ENCODE measurements at regions not wholly inside any gene's neighbourhood (a gene's known extent, or its start where the extent isn't known, plus 50 kb on each side); places are given as distances from the start of the nearest gene placed in this dataset.

- Histone ChIP-seq H3K27me3 (ENCODE audit: control insufficient read depth in 1 of 2, insufficient read depth in 2 of 2, low read length in 1 of 2) (no peaks in the 10 kb centered on the region), H3K27ac (ENCODE audit: low read depth in 1 of 2, low read length in 2 of 2) (no peak overlapping the region), H3K4me3 (ENCODE audit: low read length in 2 of 2) (no peak overlapping the region), H3K9me3 (ENCODE audit: control insufficient read depth, low read length) (no peaks in the 10 kb centered on the region), H3K36me3 (ENCODE audit: control insufficient read depth in 1 of 2, insufficient read depth in 2 of 2, low read length in 1 of 2) (no peaks in the 10 kb centered on the region), H3K4me1 (ENCODE audit: control insufficient read depth in 1 of 2, insufficient read depth in 2 of 2, low read length in 2 of 2) (no peaks in the 10 kb centered on the region)
- intact Hi-C loops (cut with DNase I), result loop anchor here in 1 of 2 donors (5.0 kb wide), 1 partner anchor 146 kb away; the partner anchor contains the start of gene SOCS6
- no peak for DNase-seq
- no peak for ATAC-seq (ENCODE audit: low FRiP score)
- WGBS, 2 donors, result 59 to 66% methylated on average over 4 of the region's 4 CpGs
Observed at GRCh38 chr18:70432804-70433400, 144.1 kb downstream of the SOCS6 start.

DNA sequence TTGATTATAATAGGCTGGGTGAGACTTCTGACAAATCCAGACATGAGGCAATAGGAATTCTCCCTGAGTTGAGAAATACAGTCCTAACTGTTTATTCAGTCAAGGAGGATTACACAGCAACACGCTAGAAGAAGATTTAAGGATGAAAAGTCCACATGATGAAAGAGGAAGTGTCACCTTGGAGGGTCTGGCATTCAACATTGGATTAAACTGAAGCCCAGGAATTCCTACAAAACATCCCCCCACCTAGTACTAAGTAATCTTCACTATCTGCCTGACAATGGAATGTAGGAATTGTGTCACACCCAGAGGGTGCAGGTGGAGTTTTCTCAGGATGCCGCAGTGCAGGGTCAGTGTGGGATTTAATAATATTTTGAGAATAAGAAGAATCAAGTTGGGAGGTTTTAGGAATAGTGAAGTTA, 142.4 kb downstream of the SOCS6 start:
- DNase-seq, result no peak
- WGBS, 2 donors, result 77 to 78% methylated on average over 2 of the region's 2 CpGs
- Histone ChIP-seq H3K36me3 (ENCODE audit: control insufficient read depth in 1 of 2, insufficient read depth in 2 of 2, low read length in 1 of 2) (no peaks in the 10 kb centered on the region), H3K27me3 (ENCODE audit: control insufficient read depth in 1 of 2, insufficient read depth in 2 of 2, low read length in 1 of 2) (no peaks in the 10 kb centered on the region), H3K4me3 (ENCODE audit: low read length in 2 of 2) (no peak overlapping the region), H3K27ac (ENCODE audit: low read depth in 1 of 2, low read length in 2 of 2) (no peak overlapping the region), H3K9me3 (ENCODE audit: control insufficient read depth, low read length) (no peaks in the 10 kb centered on the region), H3K4me1 (ENCODE audit: control insufficient read depth in 1 of 2, insufficient read depth in 2 of 2, low read length in 2 of 2) (no peaks in the 10 kb centered on the region)
- ATAC-seq (ENCODE audit: low FRiP score), result no peak
- intact Hi-C loops (cut with DNase I), result loop anchor here in 1 of 2 donors (5.0 kb wide), 1 partner anchor 144 kb away; the partner anchor contains the start of gene SOCS6

DNA sequence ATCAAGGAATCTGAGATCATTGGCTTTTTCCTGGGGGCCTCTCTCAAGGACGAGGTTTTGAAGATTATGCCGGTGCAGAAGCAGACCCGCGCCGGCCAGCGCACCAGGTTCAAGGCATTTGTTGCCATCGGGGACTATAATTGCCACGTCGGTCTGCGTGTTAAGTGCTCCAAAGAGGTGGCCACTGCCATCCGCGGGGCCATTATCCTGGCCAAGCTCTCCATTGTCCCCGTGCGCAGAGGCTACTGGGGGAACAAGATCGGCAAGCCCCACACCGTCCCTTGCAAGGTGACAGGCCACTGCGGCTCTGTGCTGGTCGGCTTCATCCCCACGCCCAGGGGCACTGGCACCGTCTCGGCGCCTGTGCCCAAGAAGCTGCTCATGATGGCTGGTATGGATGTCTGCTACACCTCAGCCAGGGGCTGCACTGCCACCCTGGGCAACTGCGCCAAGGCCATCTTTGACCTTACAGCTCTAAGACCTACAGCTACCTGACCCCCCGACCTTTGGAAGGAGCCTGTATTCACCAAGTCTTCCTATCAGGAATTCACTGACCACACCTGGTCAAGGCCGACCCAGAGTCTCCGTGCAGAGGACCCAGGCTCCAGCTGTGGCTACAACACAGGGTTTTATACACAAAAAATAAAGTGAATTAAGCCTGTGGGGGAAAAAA, 141.8 kb downstream of the SOCS6 start:
- no peaks in the 10 kb centered on the region for H3K36me3 ChIP-seq (ENCODE audit: control insufficient read depth in 1 of 2, insufficient read depth in 2 of 2, low read length in 1 of 2)
- intact Hi-C loops (cut with DNase I), result loop anchor here in 1 of 2 donors (5.0 kb wide), 1 partner anchor 143 kb away; the partner anchor contains the start of gene SOCS6

DNA sequence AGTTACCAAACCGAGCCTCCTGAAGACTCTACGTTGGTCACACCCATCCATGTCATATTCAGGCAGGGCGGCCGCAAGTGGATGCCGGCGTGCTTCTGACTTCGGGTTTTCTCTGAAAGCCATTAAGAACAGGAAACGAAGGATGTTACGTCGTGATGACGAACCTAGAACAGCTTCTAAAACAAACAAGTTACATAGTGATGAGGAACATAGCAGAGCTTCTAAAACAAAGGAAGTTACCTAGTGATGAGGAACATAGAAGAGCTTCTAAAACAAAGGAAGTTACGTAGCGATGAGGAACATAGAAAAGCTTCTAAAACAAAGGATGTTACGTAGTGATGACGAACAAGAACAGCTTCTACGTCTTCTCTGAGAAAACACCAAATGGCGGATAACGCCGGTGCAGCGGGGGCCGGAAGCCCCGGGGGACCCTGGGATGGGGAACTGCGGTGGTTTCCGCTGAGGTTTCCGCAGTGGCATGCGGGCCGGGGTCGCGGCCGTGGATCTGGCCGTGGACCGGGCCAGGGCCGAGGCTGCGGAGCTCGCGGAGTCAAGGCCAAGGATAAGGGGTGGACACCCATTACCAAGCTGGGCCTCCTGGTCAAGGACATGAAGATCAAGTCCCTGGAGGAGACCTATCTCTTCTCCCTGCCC, 141.1 kb downstream of the SOCS6 start:
- Histone ChIP-seq H3K4me1 (ENCODE audit: control insufficient read depth in 1 of 2, insufficient read depth in 2 of 2, low read length in 2 of 2) (no peaks in the 10 kb centered on the region), H3K4me3 (ENCODE audit: low read length in 2 of 2) (no peak overlapping the region), H3K36me3 (ENCODE audit: control insufficient read depth in 1 of 2, insufficient read depth in 2 of 2, low read length in 1 of 2) (no peaks in the 10 kb centered on the region), H3K27me3 (ENCODE audit: control insufficient read depth in 1 of 2, insufficient read depth in 2 of 2, low read length in 1 of 2) (no peaks in the 10 kb centered on the region), H3K27ac (ENCODE audit: low read depth in 1 of 2, low read length in 2 of 2) (no peak overlapping the region), H3K9me3 (ENCODE audit: control insufficient read depth, low read length) (no peaks in the 10 kb centered on the region)
- intact Hi-C loops (cut with DNase I), result loop anchor here in 1 of 2 donors (5.0 to 10.0 kb wide), 2 partner anchors 95 to 143 kb away; partner anchors contain the start of gene SOCS6
- DNase-seq (no peak), ATAC-seq (ENCODE audit: low FRiP score) (no peak)
- 93 to 94% methylated on average over 32 to 36 of the region's 36 CpGs for WGBS, 2 donors

More for the DNA sequence above, 141.8 kb downstream of the SOCS6 start:
- H3K9me3 ChIP-seq (ENCODE audit: control insufficient read depth, low read length), result no peaks in the 10 kb centered on the region
- WGBS, 2 donors, result 96% methylated on average over 26 of the region's 26 CpGs
- H3K27ac ChIP-seq (ENCODE audit: low read depth in 1 of 2, low read length in 2 of 2), result no peak overlapping the region
- H3K4me3 ChIP-seq (ENCODE audit: low read length in 2 of 2), result no peak overlapping the region
- H3K27me3 ChIP-seq (ENCODE audit: control insufficient read depth in 1 of 2, insufficient read depth in 2 of 2, low read length in 1 of 2), result no peaks in the 10 kb centered on the region
- ATAC-seq (ENCODE audit: low FRiP score) (no peak), DNase-seq (no peak)
- H3K4me1 ChIP-seq (ENCODE audit: control insufficient read depth in 1 of 2, insufficient read depth in 2 of 2, low read length in 2 of 2), result no peaks in the 10 kb centered on the region

GRCh38 chr18:70428439-70428838, 139.6 kb downstream of the SOCS6 start:
- no peak for DNase-seq
- no peaks in the 10 kb centered on the region for H3K9me3 ChIP-seq (ENCODE audit: control insufficient read depth, low read length)
- no peaks in the 10 kb centered on the region for H3K27me3 ChIP-seq (ENCODE audit: control insufficient read depth in 1 of 2, insufficient read depth in 2 of 2, low read length in 1 of 2)
- no peaks in the 10 kb centered on the region for H3K36me3 ChIP-seq (ENCODE audit: control insufficient read depth in 1 of 2, insufficient read depth in 2 of 2, low read length in 1 of 2)
- ATAC-seq (ENCODE audit: low FRiP score), result no peak
- 84 to 89% methylated on average over 1 of the region's 1 CpG for WGBS, 2 donors
- H3K4me3 ChIP-seq (ENCODE audit: low read length in 2 of 2), result no peak overlapping the region
- no peaks in the 10 kb centered on the region for H3K4me1 ChIP-seq (ENCODE audit: control insufficient read depth in 1 of 2, insufficient read depth in 2 of 2, low read length in 2 of 2)
- no peak overlapping the region for H3K27ac ChIP-seq (ENCODE audit: low read depth in 1 of 2, low read length in 2 of 2)
- intact Hi-C loops (cut with DNase I), result loop anchor here in 1 of 2 donors (10.0 kb wide), 1 partner anchor 94 kb away; no protein-coding TSS in a partner anchor

DNA sequence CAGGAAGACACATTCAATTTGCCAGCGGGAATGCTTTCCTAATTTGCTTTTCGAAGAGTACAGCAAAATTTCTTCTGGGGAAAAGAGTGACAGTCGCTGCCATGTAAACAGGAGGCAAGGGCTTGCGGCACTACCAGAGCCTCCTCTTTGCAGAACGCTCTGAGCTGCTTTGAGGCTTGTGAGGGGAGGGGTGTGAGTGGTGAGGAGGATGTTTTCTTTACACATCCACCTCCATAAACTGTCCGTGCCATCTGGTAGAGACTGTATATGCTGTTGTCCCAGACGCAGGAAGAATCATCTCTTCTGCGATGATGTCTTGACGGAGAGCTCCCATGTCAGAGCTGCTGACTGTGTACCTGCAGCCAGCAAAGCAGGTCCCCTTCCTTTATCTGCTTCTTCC, 138.0 kb downstream of the SOCS6 start:
- no peaks in the 10 kb centered on the region for H3K9me3 ChIP-seq (ENCODE audit: control insufficient read depth, low read length)
- H3K4me1 ChIP-seq (ENCODE audit: control insufficient read depth in 1 of 2, insufficient read depth in 2 of 2, low read length in 2 of 2), result no peaks in the 10 kb centered on the region
- 78 to 87% methylated on average over 9 of the region's 9 CpGs for WGBS, 2 donors
- no peak overlapping the region for H3K4me3 ChIP-seq (ENCODE audit: low read length in 2 of 2)
- ATAC-seq (ENCODE audit: low FRiP score) (no peak), DNase-seq (no peak)
- H3K36me3 ChIP-seq (ENCODE audit: control insufficient read depth in 1 of 2, insufficient read depth in 2 of 2, low read length in 1 of 2), result no peaks in the 10 kb centered on the region
- H3K27me3 ChIP-seq (ENCODE audit: control insufficient read depth in 1 of 2, insufficient read depth in 2 of 2, low read length in 1 of 2), result no peaks in the 10 kb centered on the region
- intact Hi-C loops (cut with DNase I), result loop anchor here in 1 of 2 donors (10.0 kb wide), 1 partner anchor 92 kb away; no protein-coding TSS in a partner anchor
- no peak overlapping the region for H3K27ac ChIP-seq (ENCODE audit: low read depth in 1 of 2, low read length in 2 of 2)

DNA sequence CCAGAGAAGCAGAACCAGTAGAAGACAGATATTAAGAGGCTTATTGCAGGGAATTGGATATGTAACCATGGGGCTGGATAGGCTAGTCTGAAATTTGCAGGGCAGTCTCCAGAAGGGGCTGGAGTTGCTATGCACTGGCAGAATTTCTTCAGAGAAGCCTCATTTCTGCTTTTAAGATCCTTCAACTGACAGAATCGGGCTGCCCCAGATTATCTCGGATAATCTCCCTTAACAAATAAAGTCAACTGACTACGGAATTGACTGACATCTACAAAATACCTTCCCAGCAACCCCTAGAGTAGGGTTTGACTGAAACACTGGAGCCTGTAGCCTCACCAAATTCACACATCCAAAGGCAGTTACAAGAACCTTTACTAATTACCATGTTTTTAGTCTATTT, 136.4 kb downstream of the SOCS6 start:
- DNase-seq (no peak), ATAC-seq (ENCODE audit: low FRiP score) (no peak)
- Histone ChIP-seq H3K27me3 (ENCODE audit: control insufficient read depth in 1 of 2, insufficient read depth in 2 of 2, low read length in 1 of 2) (no peaks in the 10 kb centered on the region), H3K4me1 (ENCODE audit: control insufficient read depth in 1 of 2, insufficient read depth in 2 of 2, low read length in 2 of 2) (no peaks in the 10 kb centered on the region), H3K9me3 (ENCODE audit: control insufficient read depth, low read length) (no peaks in the 10 kb centered on the region), H3K36me3 (ENCODE audit: control insufficient read depth in 1 of 2, insufficient read depth in 2 of 2, low read length in 1 of 2) (no peaks in the 10 kb centered on the region), H3K27ac (ENCODE audit: low read depth in 1 of 2, low read length in 2 of 2) (no peak overlapping the region), H3K4me3 (ENCODE audit: low read length in 2 of 2) (no peak overlapping the region)
- WGBS, 2 donors, result 80 to 82% methylated on average over 3 of the region's 3 CpGs
- intact Hi-C loops (cut with DNase I), result loop anchor here in 1 of 2 donors (10.0 kb wide), 1 partner anchor 90 kb away; no protein-coding TSS in a partner anchor

- Histone ChIP-seq H3K4me1 (ENCODE audit: control insufficient read depth in 1 of 2, insufficient read depth in 2 of 2, low read length in 2 of 2) (no peaks in the 10 kb centered on the region), H3K4me3 (ENCODE audit: low read length in 2 of 2) (no peak overlapping the region), H3K27me3 (ENCODE audit: control insufficient read depth in 1 of 2, insufficient read depth in 2 of 2, low read length in 1 of 2) (no peaks in the 10 kb centered on the region), H3K27ac (ENCODE audit: low read depth in 1 of 2, low read length in 2 of 2) (no peak overlapping the region), H3K36me3 (ENCODE audit: control insufficient read depth in 1 of 2, insufficient read depth in 2 of 2, low read length in 1 of 2) (no peaks in the 10 kb centered on the region), H3K9me3 (ENCODE audit: control insufficient read depth, low read length) (no peaks in the 10 kb centered on the region)
- DNase-seq, result no peak
- intact Hi-C loops (cut with DNase I), result loop anchor here (5.0 to 10.0 kb wide), 3 partner anchors 87 to 137 kb away; partner anchors contain the start of gene SOCS6 (in 1 of the 2)
- WGBS, 2 donors, result 45 to 55% methylated on average over 4 of the region's 4 CpGs
- ATAC-seq (ENCODE audit: low FRiP score), result no peak
Observed at GRCh38 chr18:70423988-70424387, 135.1 kb downstream of the SOCS6 start.

All from aorta (tissue), 5 donors.